H1 (cell line): ENCODE measurements at regions not wholly inside any gene's neighbourhood (a gene's known extent, or its start where the extent isn't known, plus 50 kb on each side); places are given as distances from the start of the nearest gene placed in this dataset.

Experiments
- BCL11A ChIP-seq, 2 experiments: IDR thresholded peaks; one replicate each; pipeline ENCODE4 v1.6.1; 2011; ENCODE audit warnings: low read depth in 2 of 2, low read length in 2 of 2, mild to moderate bottlenecking in 2 of 2
- CTCF ChIP-seq, 3 experiments: IDR thresholded peaks; 1 replicate in 2 of 3; 2 replicates in 1 of 3; pipeline versions ENCODE4 v1.5.1 to v1.6.1; 2011; ENCODE audit warnings: low read length in 3 of 3, mild to moderate bottlenecking in 3 of 3, inconsistent platforms in 2 of 3, low read depth in 1 of 3, moderate library complexity in 1 of 3; ENCODE audit not compliant: insufficient read depth in 1 of 3; ENCODE audit errors: control extremely low read depth in 1 of 3
- HDAC2 ChIP-seq, 2 experiments: fragments of 300-600 bp in 1 of 2; sonication (generic) in 1 of 2; IDR thresholded peaks; 2 replicates each; pipeline ENCODE4 v1.6.1; 2011 to 2012; ENCODE audit warnings: low read depth in 2 of 2, low read length in 2 of 2, mild to moderate bottlenecking in 2 of 2, moderate library complexity in 2 of 2, borderline replicate concordance in 1 of 2, inconsistent platforms in 1 of 2
- POLR2AphosphoS5 ChIP-seq: IDR thresholded peaks from 2 replicates; pipeline ENCODE4 v1.6.1; 2011; ENCODE audit warnings: low read depth, low read length
- RBBP5 ChIP-seq: IDR thresholded peaks from 2 replicates; pipeline ENCODE4 v1.7.1; 2012; ENCODE audit warnings: low read depth, mild to moderate bottlenecking, inconsistent platforms, low read length, moderate library complexity, borderline replicate concordance
- SIRT6 ChIP-seq: IDR thresholded peaks from one replicate; pipeline ENCODE4 v1.7.1; 2012; ENCODE audit warnings: low read length, inconsistent platforms
- TEAD4 ChIP-seq: IDR thresholded peaks from 2 replicates; pipeline ENCODE4 v1.6.1; 2012; ENCODE audit warnings: low read depth, low read length, inconsistent platforms, mixed read lengths

- TF ChIP-seq CTCF (IDR thresholded peaks at IDR 0.05; ENCODE audit: control extremely low read depth in 1 of 3, insufficient read depth in 1 of 3, low read depth in 1 of 3, low read length in 3 of 3), result no peak
- no peak for TF ChIP-seq POLR2AphosphoS5
- TF ChIP-seq HDAC2 (IDR thresholded peaks at IDR 0.05; ENCODE audit: borderline replicate concordance in 1 of 2, low read depth in 2 of 2, low read length in 2 of 2), result no peak
- TF ChIP-seq SIRT6, result no peak
- no peak for TF ChIP-seq BCL11A (IDR thresholded peaks at IDR 0.05; ENCODE audit: low read depth in 2 of 2, low read length in 2 of 2)
- TF ChIP-seq RBBP5, result no peak
- no peak for TF ChIP-seq TEAD4
These were observed 435.5 kb upstream of the NRSN1 start (continued) for GRCh38 chr6:23690453-23691049.
